LNCaP clone FGC (cell line): ENCODE measurements at regions not wholly inside any gene's neighbourhood (a gene's known extent, or its start where the extent isn't known, plus 50 kb on each side); places are given as distances from the start of the nearest gene placed in this dataset.

Experiments
- DNase-seq: peaks from one replicate; pipeline ENCODE4 v3.0.0-alpha.2; 2011; ENCODE audit warnings: low read depth
- H3K4me3 ChIP-seq: 2 replicates; pipeline ENCODE4 v1.5.1; 2011; ENCODE audit warnings: mild to moderate bottlenecking, low read depth, low read length, control low read depth
- CTCF ChIP-seq: IDR thresholded peaks from 2 replicates; pipeline ENCODE4 v1.5.1; 2012; ENCODE audit warnings: mild to moderate bottlenecking; ENCODE audit not compliant: control insufficient read depth, insufficient read depth; ENCODE audit errors: extremely low read depth

- H3K4me3 ChIP-seq = no peak overlapping the region
- no peak for TF ChIP-seq CTCF
- no peak for DNase-seq
Measured at GRCh38 chr20:48176139-48176538, 390.9 kb upstream of the SULF2 start.

GRCh38 chr20:48175261-48175660 lies 390.0 kb upstream of the SULF2 start:
- DNase-seq = no peak
- no peak overlapping the region for H3K4me3 ChIP-seq
- TF ChIP-seq CTCF = no peak

GRCh38 chr20:48172357-48172702 lies 387.0 kb upstream of the SULF2 start:
- no peak overlapping the region for H3K4me3 ChIP-seq
- no peak for DNase-seq
- no peak for TF ChIP-seq CTCF

GRCh38 chr20:48171626-48172356 lies 386.5 kb upstream of the SULF2 start:
- no peak for DNase-seq
- no peak for TF ChIP-seq CTCF
- no peak overlapping the region for H3K4me3 ChIP-seq

GRCh38 chr20:48171071-48171470 lies 385.8 kb upstream of the SULF2 start:
- no peak for TF ChIP-seq CTCF
- no peak for DNase-seq
- no peak overlapping the region for H3K4me3 ChIP-seq

GRCh38 chr20:48170625-48171024 lies 385.3 kb upstream of the SULF2 start:
- DNase-seq = no peak
- H3K4me3 ChIP-seq = no peak overlapping the region
- TF ChIP-seq CTCF = no peak

- H3K4me3 ChIP-seq = no peak overlapping the region
- peak; percentile 56 for DNase-seq
- no peak for TF ChIP-seq CTCF
Measured at GRCh38 chr20:48169650-48170225, 384.5 kb upstream of the SULF2 start.
